Panc1 (cell line): ENCODE measurements at regions not wholly inside any gene's neighbourhood (a gene's known extent, or its start where the extent isn't known, plus 50 kb on each side); places are given as distances from the start of the nearest gene placed in this dataset.

Source experiments
- POLR2AphosphoS5 ChIP-seq: IDR thresholded peaks from 2 replicates; pipeline ENCODE4 v1.6.1; 2012; ENCODE audit warnings: mild to moderate bottlenecking, low read depth, low read length, moderate library complexity
- REST ChIP-seq, 2 experiments: IDR thresholded peaks; 2 replicates each; pipeline ENCODE4 v1.6.1; 2011 to 2012; ENCODE audit warnings: low read depth in 2 of 2, control low read depth in 1 of 2, low read length in 1 of 2, mild to moderate bottlenecking in 1 of 2, moderate library complexity in 1 of 2; ENCODE audit not compliant: insufficient read depth in 1 of 2
- SIN3A ChIP-seq: IDR thresholded peaks from 2 replicates; pipeline ENCODE4 v1.6.1; 2012; ENCODE audit warnings: low read depth, mild to moderate bottlenecking, low read length, moderate library complexity, borderline replicate concordance; ENCODE audit not compliant: insufficient read depth
- TCF7L2 ChIP-seq: IDR thresholded peaks from 2 replicates; pipeline ENCODE4 v1.6.1; 2011; ENCODE audit warnings: mild to moderate bottlenecking, low read depth, low read length, inconsistent platforms
- TF ChIP-seq, protein P1 (sequence below): fragments of 450-650 bp; IDR thresholded peaks from 2 replicates; pipeline ENCODE4 v1.5.1; 2017; ENCODE audit warnings: mild to moderate bottlenecking

DNA sequence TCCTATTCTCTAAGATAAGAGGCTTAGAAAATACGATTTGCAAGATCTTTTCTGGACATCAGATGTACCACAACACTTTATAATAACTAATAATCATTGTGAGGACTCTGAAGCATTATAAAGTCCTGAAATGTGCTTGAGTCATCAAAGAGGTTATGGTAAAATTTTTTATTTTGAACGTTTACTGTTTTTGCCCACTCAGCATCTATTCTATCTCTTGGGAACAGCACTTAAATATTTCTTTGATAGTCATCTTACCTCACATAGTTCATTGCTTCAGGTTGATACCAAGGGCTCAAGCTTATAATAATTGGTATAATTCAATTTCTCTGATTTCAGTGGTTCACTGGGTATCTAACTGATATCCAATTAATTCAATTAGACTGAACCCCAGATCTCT, 700.5 kb downstream of the KHDRBS2 start:
- TF ChIP-seq SIN3A: no peak
- TF ChIP-seq, protein P1, sequence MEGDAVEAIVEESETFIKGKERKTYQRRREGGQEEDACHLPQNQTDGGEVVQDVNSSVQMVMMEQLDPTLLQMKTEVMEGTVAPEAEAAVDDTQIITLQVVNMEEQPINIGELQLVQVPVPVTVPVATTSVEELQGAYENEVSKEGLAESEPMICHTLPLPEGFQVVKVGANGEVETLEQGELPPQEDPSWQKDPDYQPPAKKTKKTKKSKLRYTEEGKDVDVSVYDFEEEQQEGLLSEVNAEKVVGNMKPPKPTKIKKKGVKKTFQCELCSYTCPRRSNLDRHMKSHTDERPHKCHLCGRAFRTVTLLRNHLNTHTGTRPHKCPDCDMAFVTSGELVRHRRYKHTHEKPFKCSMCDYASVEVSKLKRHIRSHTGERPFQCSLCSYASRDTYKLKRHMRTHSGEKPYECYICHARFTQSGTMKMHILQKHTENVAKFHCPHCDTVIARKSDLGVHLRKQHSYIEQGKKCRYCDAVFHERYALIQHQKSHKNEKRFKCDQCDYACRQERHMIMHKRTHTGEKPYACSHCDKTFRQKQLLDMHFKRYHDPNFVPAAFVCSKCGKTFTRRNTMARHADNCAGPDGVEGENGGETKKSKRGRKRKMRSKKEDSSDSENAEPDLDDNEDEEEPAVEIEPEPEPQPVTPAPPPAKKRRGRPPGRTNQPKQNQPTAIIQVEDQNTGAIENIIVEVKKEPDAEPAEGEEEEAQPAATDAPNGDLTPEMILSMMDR: no peak
- TF ChIP-seq REST (IDR thresholded peaks at IDR 0.05; ENCODE audit: insufficient read depth in 1 of 2, low read depth in 2 of 2, low read length in 1 of 2): no peak
- no peak for TF ChIP-seq POLR2AphosphoS5
- TF ChIP-seq TCF7L2: no peak
